ENCODE measurements at regions not wholly inside any gene's neighbourhood (a gene's known extent, or its start where the extent isn't known, plus 50 kb on each side); places are given as distances from the start of the nearest gene placed in this dataset.

DNA sequence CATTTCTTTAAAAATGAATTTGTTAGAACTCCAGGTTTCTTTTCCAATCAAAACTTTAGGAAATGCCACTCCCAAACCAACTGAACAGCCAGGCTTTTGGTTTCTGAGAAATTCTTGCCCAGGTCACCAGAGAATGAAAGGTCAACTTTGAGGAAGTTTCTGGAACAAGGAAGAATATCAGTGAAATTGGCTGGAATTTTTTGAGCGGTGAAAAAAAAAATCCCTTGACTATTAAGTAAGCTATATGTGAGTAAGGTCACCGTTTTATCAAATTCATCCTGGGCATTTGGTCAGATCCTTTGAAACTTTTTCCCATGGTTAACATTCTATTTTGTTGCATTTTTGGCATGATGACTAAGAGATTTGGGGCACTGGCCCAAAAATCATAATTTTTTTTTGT lies 469.3 kb downstream of the LTN1 start (continued):
- TF ChIP-seq, protein P1, sequence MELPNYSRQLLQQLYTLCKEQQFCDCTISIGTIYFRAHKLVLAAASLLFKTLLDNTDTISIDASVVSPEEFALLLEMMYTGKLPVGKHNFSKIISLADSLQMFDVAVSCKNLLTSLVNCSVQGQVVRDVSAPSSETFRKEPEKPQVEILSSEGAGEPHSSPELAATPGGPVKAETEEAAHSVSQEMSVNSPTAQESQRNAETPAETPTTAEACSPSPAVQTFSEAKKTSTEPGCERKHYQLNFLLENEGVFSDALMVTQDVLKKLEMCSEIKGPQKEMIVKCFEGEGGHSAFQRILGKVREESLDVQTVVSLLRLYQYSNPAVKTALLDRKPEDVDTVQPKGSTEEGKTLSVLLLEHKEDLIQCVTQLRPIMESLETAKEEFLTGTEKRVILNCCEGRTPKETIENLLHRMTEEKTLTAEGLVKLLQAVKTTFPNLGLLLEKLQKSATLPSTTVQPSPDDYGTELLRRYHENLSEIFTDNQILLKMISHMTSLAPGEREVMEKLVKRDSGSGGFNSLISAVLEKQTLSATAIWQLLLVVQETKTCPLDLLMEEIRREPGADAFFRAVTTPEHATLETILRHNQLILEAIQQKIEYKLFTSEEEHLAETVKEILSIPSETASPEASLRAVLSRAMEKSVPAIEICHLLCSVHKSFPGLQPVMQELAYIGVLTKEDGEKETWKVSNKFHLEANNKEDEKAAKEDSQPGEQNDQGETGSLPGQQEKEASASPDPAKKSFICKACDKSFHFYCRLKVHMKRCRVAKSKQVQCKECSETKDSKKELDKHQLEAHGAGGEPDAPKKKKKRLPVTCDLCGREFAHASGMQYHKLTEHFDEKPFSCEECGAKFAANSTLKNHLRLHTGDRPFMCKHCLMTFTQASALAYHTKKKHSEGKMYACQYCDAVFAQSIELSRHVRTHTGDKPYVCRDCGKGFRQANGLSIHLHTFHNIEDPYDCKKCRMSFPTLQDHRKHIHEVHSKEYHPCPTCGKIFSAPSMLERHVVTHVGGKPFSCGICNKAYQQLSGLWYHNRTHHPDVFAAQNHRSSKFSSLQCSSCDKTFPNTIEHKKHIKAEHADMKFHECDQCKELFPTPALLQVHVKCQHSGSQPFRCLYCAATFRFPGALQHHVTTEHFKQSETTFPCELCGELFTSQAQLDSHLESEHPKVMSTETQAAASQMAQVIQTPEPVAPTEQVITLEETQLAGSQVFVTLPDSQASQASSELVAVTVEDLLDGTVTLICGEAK (IDR thresholded peaks at IDR 0.05) = no peak
- TF ChIP-seq, protein P1 (CRISPR knock-in tag; IDR thresholded peaks at IDR 0.05) = no peak
- TF ChIP-seq ZNF586 (CRISPR knock-in tag; conservative IDR thresholded peaks at IDR 0.05) (no peak), PYGO2 (tag; IDR thresholded peaks at IDR 0.05) (no peak), L3MBTL2 (IDR thresholded peaks at IDR 0.05) (no peak), HCFC1 (IDR thresholded peaks at IDR 0.05; ENCODE audit: low read depth, low read length) (no peak), PHF21A (IDR thresholded peaks at IDR 0.05; ENCODE audit: borderline replicate concordance, low read depth) (no peak), ZNF165 (CRISPR knock-in tag; IDR thresholded peaks at IDR 0.05; ENCODE audit: borderline replicate concordance) (no peak), U2AF2 (optimal IDR thresholded peaks at IDR 0.05; ENCODE audit: low read depth, low read length) (no peak)
- TF ChIP-seq, protein P2, sequence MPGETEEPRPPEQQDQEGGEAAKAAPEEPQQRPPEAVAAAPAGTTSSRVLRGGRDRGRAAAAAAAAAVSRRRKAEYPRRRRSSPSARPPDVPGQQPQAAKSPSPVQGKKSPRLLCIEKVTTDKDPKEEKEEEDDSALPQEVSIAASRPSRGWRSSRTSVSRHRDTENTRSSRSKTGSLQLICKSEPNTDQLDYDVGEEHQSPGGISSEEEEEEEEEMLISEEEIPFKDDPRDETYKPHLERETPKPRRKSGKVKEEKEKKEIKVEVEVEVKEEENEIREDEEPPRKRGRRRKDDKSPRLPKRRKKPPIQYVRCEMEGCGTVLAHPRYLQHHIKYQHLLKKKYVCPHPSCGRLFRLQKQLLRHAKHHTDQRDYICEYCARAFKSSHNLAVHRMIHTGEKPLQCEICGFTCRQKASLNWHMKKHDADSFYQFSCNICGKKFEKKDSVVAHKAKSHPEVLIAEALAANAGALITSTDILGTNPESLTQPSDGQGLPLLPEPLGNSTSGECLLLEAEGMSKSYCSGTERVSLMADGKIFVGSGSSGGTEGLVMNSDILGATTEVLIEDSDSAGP (CRISPR knock-in tag; IDR thresholded peaks at IDR 0.05) = no peak
- TF ChIP-seq, protein P3, sequence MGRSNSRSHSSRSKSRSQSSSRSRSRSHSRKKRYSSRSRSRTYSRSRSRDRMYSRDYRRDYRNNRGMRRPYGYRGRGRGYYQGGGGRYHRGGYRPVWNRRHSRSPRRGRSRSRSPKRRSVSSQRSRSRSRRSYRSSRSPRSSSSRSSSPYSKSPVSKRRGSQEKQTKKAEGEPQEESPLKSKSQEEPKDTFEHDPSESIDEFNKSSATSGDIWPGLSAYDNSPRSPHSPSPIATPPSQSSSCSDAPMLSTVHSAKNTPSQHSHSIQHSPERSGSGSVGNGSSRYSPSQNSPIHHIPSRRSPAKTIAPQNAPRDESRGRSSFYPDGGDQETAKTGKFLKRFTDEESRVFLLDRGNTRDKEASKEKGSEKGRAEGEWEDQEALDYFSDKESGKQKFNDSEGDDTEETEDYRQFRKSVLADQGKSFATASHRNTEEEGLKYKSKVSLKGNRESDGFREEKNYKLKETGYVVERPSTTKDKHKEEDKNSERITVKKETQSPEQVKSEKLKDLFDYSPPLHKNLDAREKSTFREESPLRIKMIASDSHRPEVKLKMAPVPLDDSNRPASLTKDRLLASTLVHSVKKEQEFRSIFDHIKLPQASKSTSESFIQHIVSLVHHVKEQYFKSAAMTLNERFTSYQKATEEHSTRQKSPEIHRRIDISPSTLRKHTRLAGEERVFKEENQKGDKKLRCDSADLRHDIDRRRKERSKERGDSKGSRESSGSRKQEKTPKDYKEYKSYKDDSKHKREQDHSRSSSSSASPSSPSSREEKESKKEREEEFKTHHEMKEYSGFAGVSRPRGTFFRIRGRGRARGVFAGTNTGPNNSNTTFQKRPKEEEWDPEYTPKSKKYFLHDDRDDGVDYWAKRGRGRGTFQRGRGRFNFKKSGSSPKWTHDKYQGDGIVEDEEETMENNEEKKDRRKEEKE (IDR thresholded peaks at IDR 0.05; ENCODE audit: borderline replicate concordance in 1 of 2, control insufficient read depth in 1 of 2, low read depth in 2 of 2, low read length in 1 of 2) = no peak
